HG02884 (cell line): ENCODE measurements at regions not wholly inside any gene's neighbourhood (a gene's known extent, or its start where the extent isn't known, plus 50 kb on each side); places are given as distances from the start of the nearest gene placed in this dataset.
"Not testable (repeated sequence)": the region's sequence is repeated elsewhere in the genome, so short reads cannot be mapped to it uniquely, and the experiment has no call there.

ENCODE experiments used
- ATAC-seq: cut with Tn5 transposase; IDR thresholded peaks from one replicate; pipeline ENCODE4 v1.9.1; 2021; ENCODE audit warnings: mild to moderate bottlenecking, moderate library complexity; ENCODE audit not compliant: unreplicated experiment

DNA sequence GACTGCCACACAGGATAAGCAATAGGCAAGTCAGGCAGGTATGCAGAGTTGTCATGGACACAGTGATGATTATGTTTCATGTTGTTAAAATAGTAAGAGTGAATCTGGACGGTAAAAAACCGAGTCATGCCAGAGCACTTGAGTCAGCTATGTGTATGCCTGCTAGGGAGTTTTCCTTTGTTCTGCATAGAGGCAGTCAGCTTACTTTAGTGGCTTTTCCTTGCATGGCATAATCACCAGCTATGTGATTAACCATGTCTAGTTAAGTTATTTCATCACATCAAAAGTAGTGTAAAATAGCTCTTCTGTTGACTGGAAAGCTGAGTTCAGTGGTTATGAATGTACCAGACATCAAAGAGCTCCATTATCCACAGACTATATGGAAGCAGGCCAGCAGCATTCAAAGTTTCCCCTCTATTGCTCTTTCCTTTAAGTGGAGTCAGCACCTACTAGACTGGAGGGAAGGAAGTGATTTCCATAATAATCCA is 989.8 kb downstream of the TLE1 start:
- ATAC-seq: no peak

DNA sequence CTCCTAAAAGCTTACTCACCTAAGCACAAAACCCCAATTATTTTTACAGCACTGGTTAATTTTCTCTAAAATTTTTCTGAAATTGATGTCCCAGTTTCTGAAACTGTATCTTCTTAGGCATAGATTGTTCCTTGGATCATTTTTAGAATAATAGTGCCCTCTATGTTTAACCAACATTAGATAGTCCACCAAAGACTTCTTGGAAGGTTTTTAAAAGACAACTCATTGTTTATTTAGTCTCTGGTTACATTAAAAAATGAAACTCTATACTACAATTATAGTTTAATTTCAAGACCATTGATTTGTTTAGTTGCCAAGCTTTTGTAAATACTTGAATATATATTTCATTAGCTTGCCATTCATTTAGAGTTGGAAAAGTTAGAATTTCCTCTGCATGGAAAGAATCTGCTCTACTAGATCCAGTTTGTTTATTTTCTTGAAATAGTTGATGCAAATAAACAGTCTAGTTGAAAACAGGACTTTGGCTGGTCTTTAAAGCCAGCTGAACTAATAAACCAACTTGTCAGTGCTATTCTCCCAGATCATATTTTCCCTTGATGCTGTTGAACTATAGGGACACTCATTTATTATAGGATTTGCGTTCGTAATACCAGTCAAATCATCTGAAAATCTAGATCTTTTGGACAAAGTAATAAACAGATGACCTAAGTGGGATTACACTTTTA is 990.5 kb downstream of the TLE1 start:
- no peak for ATAC-seq

DNA sequence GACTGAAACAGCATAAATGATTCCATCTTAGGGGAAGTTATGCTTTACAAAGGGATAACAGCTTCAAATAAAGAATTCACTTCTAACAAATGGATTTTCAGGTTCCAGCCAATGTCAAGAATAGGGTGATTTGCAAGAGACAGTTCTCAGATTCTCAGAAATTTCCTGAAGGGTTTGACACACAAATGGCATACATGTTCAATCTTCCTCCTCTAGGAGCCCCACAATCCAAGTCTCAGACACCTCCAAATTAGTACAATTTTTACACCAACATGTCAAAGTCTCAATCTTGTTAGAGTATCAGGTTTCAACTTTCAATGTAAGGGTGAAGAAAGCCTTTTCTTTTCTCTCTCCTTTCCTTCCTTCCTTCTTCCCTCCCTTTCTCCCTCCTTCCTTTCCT is 996.6 kb downstream of the TLE1 start:
- no peak for ATAC-seq

DNA sequence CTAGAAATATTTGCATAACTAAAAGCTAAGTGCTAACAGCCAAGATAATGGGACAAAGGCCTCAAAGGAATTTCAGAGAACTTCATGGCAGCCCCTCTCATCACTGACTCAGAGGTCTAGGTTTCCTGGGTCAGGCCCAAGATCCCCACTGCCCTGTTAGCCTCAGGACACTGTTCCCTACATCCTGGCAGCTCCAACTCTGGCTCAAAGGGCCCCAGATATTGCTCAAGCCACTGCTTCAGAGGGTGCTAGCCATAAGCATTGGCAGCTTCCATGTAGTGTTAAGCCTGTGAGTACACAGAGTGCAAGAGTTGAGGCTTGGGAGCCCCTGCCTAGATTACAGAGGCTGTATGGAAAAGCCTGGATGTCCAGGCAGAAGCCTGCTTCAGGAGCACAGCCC is 998.1 kb downstream of the TLE1 start:
- no peak for ATAC-seq

DNA sequence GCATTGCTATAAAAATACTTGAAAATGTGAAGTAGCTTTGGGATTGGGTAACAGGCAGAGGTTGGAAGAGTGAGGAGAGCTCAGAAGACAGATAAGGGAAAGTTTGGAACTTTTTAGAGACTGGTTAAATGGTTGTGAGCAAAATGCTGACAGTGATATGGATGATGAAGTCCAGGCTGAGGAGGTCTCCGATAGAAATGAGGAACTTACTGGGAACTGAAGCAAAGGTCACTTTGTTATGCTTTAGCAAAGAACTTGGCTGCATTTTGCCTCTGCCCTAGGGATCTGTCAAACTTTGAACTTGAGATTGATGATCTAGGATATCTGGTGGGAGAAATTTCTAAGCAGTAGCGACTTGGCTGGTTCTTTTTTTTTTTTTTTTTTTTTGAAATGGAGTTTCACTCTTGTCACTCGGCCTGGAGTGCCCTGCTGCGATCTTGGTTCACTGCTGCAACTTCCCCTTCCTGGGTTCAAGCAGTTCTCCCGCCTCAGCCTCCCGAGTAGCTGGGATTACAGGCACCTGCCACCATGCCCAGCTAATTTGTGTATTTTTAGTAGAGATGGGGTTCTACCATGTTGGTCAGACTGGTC is 998.9 kb downstream of the TLE1 start:
- ATAC-seq: no peak

DNA sequence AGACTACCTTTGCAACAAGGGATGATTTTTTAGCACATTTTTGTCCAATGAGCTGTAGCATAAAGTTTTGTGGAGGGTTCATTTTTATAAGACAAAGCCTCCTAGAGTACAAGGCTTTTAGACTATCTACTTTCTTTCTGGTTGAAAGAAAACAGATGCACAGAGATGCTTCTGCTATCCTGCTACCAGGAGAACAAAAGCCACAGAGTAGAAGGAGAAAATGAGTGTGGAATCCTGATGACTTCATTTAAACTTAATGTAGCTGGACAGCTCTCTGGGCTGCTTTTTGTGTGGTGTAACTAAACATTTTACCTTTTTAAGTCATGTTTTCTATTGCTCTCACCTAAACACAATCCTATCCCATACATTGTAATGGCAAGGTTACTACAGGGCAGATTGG is 1009.4 kb downstream of the TLE1 start:
- ATAC-seq: no peak

DNA sequence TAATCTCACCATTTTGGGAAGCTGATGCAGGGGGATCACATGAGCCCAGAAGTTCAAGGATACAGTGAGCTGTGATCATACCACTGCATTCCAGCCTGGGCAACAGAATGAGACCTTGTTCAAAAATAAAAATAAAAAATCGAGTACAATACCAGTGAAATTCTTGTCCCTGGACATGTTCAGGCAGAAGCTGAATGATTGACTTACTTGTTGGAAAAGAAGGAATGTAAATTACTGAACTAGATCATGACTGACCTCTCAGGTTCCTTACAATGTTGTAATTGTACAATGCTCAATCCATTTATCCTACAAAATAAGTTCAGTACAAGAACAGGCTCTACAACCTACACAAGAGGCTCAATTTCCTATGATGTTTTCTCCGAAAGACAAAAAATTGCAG is 1010.4 kb downstream of the TLE1 start:
- no peak for ATAC-seq

DNA sequence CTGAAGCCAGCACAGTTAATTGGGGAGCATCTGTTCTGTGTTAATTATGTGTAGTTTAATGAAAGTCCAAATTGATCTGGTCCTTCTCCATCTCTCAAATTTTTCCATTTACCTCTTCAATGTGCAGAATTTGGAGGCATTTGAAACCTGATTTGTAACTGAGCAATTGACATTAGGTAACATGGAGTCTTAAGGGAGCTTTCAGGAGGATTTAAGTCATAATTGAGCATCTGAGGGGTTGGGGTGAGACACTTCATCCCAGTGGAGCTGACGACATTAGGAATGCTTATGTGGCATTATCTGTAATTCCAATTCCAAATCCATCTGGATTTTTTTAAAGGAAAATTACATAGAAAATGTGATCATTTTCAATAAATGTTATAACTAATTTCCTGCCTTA is 1015.9 kb downstream of the TLE1 start:
- ATAC-seq: no peak

DNA sequence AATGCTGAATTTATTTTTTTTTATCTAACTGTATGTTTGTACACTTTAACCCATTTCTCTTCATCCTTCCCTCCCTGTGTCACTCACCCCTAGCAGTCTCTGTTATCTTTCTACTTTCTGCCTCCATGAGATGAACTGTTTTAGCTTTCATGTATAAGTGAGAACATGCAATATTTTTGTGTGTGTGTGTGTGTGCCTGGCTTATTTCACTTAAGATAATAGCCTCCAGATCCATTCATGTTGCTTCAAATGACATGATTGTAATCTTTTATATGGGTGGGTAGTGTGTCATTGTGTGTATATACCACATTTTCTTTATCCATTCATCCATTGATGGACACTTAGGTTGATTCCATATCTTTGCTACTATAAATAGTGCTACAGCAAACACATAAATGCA is 1023.9 kb downstream of the TLE1 start:
- ATAC-seq: no peak

DNA sequence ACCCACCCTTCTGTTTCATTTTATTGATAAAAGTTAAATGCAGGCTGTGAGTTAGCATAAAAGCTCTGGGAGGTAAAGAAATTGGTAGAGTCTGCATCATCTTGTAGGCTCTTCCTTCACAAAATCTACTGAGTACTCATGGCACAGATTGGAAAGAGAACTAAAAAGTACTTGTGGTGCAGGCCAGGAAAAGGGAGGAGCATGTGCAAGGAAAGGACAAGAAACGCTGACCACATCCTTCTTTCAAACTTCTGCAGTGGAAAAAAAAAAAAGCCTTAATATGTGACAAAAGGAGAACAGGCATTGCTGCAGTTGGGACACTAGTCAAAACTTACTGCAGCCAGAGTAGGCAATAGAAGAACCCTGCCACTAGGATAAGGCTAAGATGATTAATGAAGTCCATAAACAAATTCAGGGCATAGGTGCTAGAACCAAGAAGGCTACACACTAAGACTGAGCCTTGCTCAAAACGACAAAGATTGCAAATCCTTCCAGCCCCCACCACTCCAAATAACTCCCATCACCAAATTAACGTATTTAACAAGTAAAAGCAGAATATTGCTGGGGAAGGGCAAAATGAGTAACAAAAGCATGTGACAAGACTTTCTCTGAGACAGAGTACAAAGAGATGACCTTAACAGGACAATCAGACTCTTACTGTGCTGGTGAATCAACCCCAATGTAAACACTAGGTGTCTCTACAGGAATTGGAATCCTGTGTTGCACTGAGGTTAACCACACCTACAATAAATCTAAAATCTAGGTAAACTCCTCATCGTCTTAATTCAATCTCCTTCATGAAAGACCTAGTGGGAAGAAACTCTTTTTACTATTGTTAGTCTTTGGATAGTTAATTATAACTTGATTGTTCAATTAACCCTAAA is 1024.8 kb downstream of the TLE1 start:
- ATAC-seq: no peak

DNA sequence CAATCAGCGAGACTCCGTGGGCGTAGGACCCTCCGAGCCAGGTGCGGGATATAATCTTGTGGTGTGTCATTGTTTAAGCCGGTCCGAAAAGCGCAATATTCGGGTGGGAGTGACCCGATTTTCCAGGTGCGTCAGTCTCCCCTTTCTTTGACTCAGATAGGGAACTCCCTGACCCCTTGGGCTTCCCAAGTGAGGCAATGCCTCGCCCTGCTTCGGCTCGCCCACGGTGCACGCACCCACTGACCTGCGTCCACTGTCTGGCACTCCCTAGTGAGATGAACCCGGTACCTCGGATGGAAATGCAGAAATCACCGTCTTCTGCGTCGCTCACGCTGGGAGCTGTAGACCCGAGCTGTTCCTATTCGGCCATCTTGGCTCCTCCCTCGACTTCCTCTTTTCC is 1029.6 kb downstream of the TLE1 start:
- not testable (repeated sequence) for ATAC-seq

DNA sequence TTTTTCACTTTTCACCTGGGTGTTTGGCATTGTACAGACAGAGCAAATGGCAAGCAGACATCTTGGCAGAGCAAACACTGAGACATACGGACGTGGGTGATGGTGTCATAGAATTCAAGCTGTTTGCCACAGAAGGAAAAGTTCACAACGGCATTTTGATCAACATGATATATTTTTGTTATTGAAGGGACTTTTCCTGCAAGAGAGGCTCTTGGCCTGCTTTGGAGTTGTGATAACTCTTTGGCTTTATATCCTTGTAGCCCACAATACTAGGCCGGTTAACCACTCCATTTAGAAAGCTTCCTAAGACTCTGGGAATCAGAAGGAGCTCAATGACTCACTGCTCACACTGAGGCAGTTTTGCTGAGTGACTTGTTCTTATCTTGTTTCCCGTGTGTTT is 1038.3 kb downstream of the TLE1 start:
- ATAC-seq: no peak

DNA sequence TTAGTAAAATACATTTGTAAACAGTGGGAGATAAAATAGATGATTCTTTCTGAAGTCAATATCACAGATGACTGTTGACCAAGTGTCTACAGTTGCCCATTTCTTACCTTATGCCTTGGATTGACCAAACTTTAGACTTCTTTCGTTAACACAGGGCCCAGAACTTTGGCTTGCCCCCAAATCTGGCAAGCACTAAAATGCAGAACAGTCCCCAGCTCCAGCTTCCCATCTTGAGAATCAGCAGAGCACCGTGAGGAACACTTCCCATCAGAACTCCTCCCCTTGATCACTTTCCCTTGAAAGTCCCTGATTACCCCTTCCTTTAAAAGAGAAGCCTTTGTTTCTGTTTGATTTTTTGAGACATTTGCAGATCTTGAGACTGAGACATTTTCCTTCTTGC is 1039.9 kb downstream of the TLE1 start:
- ATAC-seq: no peak

DNA sequence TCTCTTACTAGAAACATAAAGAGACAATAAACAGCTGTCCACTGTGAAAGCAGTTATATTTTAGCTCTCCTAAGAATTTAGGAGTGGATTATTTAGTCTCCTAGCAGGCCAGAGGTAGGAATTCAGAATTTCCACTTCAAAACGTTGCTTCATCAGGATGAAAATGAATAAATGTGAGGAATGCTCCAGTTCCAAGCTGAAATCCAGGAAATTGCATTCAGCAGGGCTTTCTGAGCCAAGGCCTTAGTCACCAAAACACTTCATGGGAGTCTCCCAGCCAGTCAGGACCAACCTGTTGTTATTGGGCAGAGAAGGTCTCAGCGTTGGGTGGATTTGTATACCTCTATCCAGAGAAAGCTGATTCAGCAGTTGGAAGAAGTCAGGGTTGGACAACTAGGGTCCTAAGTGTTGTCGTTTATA is 1040.3 kb downstream of the TLE1 start:
- no peak for ATAC-seq

DNA sequence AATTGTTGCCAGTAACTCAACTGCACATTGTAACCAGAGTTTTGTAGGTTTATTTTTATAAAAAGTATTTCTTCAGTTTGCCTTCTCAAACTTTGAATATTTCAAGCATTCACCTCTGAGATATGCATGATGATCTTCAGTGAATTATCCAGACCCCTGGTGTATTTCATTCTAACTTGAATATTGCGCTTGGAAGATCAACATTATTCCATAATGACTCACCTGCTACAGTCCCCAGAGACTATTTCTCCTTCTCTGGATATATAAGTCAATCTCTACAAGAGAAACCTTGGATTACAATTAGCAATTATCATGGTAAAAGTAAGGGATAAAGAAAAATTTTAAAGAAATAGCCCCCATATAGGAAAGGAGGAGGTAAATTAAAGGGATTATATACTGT is 1041.0 kb downstream of the TLE1 start:
- no peak for ATAC-seq

DNA sequence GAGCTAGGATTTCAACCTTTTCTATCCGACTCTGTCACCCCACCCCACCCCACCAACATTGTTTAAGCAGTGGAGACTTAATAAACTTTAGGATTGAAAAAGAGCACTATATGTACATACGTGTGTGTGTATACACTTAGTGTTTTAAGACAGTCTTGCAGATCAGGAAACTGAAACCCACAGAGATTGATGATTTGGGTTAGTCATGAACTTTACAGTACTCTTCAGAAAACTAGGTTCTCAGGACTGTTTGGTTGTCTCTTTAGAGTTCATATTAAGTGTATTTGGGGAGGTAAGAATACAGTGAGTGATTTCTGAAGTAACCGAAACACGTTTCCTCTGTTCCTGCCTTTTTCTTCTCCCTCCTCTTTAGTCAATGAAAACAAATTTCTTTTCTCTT is 1043.1 kb downstream of the TLE1 start:
- ATAC-seq: no peak

DNA sequence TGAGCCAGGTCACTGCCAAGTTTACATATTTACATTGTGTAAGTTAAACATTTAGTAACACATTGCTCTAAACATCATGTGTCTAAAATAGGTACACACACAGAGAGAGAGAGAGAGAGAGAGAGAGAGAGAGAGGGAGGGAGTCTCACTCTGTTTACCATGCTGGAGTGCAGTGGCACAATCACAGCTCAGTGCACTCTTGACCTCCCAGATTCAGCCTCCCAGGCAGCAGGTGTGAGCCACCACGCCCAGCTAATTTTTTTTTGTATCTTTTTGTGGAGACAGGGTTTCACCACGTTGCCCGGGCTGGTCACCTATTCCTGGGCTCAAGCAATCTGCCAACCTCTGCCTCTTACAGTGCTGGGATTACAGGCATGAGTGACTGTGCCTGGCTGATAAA is 1045.3 kb downstream of the TLE1 start:
- ATAC-seq: no peak

DNA sequence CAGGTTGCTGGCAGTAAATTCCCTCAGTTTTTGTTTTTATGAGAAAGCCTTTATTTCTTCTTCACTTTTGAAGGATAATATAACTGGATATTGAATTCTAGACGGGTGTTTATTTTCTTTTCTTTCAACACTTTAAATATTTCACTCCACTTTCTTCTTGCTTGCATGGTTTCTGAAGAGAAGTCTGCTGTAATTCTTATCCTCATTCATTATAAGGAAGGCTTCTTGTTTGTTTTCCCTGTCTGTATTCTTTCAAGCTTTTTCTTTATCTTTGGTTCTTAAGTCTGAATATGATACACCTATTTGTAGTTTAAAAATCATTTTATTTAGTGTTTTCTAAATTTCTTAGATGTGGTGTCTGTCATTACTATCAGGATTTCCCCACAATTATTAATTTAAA is 1054.3 kb downstream of the TLE1 start:
- no peak for ATAC-seq

DNA sequence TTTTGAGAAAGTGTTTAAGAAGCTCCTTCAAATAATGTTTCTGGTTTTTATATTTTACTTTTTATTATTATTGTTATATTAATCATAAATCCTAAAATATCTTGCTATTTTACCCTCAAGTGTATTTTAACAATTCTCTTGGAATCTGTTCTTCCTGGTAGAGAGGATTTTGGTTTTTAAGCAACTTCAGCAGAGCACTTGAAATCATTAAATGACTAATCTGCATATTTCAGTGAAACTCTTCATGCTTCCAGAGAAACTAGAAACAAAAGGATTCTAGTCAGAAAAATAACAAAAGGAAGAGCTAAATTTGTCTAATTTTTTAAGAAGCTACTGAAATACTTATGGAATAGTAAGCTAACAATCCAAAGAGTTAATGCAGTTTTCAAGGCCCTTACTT is 1057.3 kb downstream of the TLE1 start:
- no peak for ATAC-seq

DNA sequence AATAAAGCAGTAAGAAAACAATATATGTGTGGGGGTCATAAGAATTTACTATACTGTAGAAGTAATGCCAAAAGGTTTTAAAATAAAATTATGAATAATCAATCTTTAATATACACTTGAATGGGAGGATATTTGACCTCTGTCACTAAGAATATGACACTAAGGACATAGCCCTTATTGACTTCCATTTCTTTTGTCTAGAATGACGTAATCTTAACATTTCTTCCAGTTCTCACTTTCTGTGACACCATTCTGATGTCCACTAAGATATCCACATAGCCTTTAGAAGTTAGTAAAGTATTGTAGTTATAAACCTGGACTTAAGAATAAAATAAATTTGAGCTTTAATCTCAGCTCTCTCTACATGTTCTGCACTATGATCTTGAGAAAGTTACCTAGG is 1050.7 kb downstream of the TLE4 start:
- ATAC-seq: no peak

DNA sequence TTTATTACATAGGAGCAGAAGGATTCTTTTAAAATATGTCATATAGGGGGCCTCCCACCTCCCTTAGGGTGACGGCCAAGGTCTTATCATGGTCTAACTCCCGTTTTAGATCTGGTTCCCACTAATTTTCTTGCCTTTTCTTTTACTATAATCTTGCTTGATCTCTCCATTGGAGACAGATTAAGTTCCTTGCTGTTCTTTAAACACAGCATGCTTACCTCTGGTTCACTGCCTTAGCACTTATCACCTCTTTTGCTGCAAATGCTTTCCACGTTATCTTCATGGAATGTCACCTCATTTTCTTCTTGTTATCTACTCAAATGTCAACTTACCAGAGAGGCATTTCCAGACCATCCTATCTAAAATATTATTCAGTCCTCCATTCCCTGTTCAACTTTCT is 1047.6 kb downstream of the TLE4 start:
- no peak for ATAC-seq

DNA sequence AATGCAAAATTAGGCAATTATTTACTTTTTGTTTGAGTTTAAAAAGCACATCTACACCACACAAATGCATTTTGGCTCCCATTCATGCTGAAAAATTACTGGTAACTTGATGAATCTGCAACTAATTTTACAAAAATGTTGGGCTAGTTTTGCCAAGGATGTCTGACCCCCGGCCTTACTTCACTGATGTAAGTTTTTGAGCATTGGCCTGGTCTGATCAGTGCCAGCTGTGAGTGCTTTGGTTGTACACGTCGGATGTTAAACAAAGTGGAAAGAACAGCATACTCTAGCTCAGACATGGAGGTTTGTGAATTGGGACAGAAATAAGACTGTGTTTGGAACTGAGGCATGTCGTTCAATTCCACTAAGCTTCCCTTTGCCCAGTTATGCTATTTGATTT is 1044.2 kb downstream of the TLE4 start:
- no peak for ATAC-seq
